Left lung (tissue), 4 donors: ENCODE measurements at regions not wholly inside any gene's neighbourhood (a gene's known extent, or its start where the extent isn't known, plus 50 kb on each side); places are given as distances from the start of the nearest gene placed in this dataset.

ENCODE experiments used
- ATAC-seq: fragments of 200-7000 bp; cut with Tn5 transposase; one replicate; pipeline ENCODE4 v1.9.1; 2020; ENCODE audit warnings: moderate library complexity
- DNase-seq, 4 donors: peaks; one replicate each; pipeline ENCODE4 v3.0.0-alpha.2; 2013 to 2020
- H3K27ac ChIP-seq, 2 donors: fragments of 200-600 bp; sonication (generic) in 1 of 2; one replicate each; pipeline versions ENCODE4 v1.5.0 to v1.8.0; 2020 to 2021
- H3K27me3 ChIP-seq, 2 donors: fragments of 200-600 bp; sonication (generic) in 1 of 2; one replicate each; pipeline versions ENCODE4 v1.5.0 to v1.8.0; 2020 to 2021
- H3K36me3 ChIP-seq, 2 donors: fragments of 200-600 bp; sonication (generic) in 1 of 2; one replicate each; pipeline versions ENCODE4 v1.5.0 to v1.8.0; 2020 to 2021
- H3K4me1 ChIP-seq, 2 donors: fragments of 200-600 bp; one replicate each; pipeline ENCODE4 v1.8.0; 2021
- H3K4me3 ChIP-seq, 2 donors: fragments of 200-600 bp; sonication (generic) in 1 of 2; one replicate each; pipeline versions ENCODE4 v1.5.0 to v1.8.0; 2020 to 2021; ENCODE audit warnings: mild to moderate bottlenecking in 1 of 2
- H3K9me3 ChIP-seq, 2 donors: fragments of 200-600 bp; sonication (generic) in 1 of 2; one replicate each; pipeline versions ENCODE4 v1.5.0 to v1.8.0; 2020 to 2021
- CTCF ChIP-seq, 2 donors: fragments of 200-600 bp; sonication (generic) in 1 of 2; IDR thresholded peaks; one replicate each; pipeline versions ENCODE4 v1.5.0 to v1.8.0; 2021; ENCODE audit warnings: antibody characterized with exemption in 2 of 2
- intact Hi-C, 2 donors: fragments of 100-400 bp; cut with DNase I; formaldehyde crosslinking; loops; one replicate each; pipeline versions ENCODE4 v1.11.2 to v1.14.2; 2022
- donor health status: DM: no; HTN: yes; CAD: no.
- donor health status: DM: no; HTN: no; CAD: no.

GRCh38 chr6:81999270-81999669 lies 246.8 kb upstream of the TENT5A start:
- no peaks in the 10 kb centered on the region for H3K36me3 ChIP-seq
- peaks cover 6 to 11% of the 10 kb centered on the region in 2 donors for H3K4me1 ChIP-seq
- no peak for ATAC-seq
- no peak overlapping the region for H3K4me3 ChIP-seq
- DNase-seq, result no peak
- no peak for TF ChIP-seq CTCF (IDR thresholded peaks at IDR 0.05)
- H3K9me3 ChIP-seq, result no peaks in the 10 kb centered on the region
- intact Hi-C loops, result no loop called here
- no peaks in the 10 kb centered on the region for H3K27me3 ChIP-seq
- H3K27ac ChIP-seq, result no peak overlapping the region

DNA sequence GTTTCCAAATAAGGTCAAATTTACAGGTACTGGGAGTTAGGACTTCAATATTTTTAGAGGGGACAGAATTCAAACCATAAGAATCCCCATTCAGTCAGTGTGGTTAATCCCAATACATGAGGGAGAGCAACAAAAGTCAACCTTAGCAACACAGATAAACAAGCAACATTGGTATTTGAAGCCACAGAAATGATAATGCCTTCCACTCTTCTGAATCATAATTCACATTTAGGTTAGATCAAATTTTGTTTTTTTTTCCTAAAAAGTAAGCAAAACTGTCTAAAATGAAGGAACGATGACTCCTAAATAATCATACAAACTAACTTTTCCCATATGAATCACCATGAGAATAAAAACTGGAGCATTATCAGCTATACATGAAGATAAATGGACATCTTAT lies 246.0 kb upstream of the TENT5A start:
- Histone ChIP-seq H3K4me1 (peaks cover 6 to 11% of the 10 kb centered on the region in 2 donors), H3K9me3 (no peaks in the 10 kb centered on the region), H3K36me3 (no peaks in the 10 kb centered on the region), H3K27ac (no peak overlapping the region), H3K4me3 (no peak overlapping the region), H3K27me3 (no peaks in the 10 kb centered on the region)
- no peak for TF ChIP-seq CTCF (IDR thresholded peaks at IDR 0.05)
- intact Hi-C loops, result no loop called here
- no peak for DNase-seq
- ATAC-seq, result no peak

- Histone ChIP-seq H3K27ac (peak overlapping the region in 1 of 2 donors; percentile 39), H3K27me3 (no peaks in the 10 kb centered on the region), H3K36me3 (no peaks in the 10 kb centered on the region), H3K9me3 (no peaks in the 10 kb centered on the region), H3K4me3 (no peak overlapping the region), H3K4me1 (peaks cover 6 to 11% of the 10 kb centered on the region in 2 donors)
- TF ChIP-seq CTCF (IDR thresholded peaks at IDR 0.05), result no peak
- ATAC-seq (peak; percentile 83), DNase-seq (no peak)
- intact Hi-C loops, result no loop called here
Measured at GRCh38 chr6:81997090-81997926, 244.8 kb upstream of the TENT5A start.

- H3K9me3 ChIP-seq, result no peaks in the 10 kb centered on the region
- peaks cover 6 to 11% of the 10 kb centered on the region in 2 donors for H3K4me1 ChIP-seq
- no peaks in the 10 kb centered on the region for H3K27me3 ChIP-seq
- intact Hi-C loops, result no loop called here
- H3K36me3 ChIP-seq, result no peaks in the 10 kb centered on the region
- no peak overlapping the region for H3K4me3 ChIP-seq
- no peak for DNase-seq
- no peak overlapping the region for H3K27ac ChIP-seq
- ATAC-seq, result peak; percentile 51
- TF ChIP-seq CTCF (IDR thresholded peaks at IDR 0.05), result no peak
Measured at GRCh38 chr6:81996414-81996813, 243.9 kb upstream of the TENT5A start.

- Histone ChIP-seq H3K9me3 (no peaks in the 10 kb centered on the region), H3K27me3 (no peaks in the 10 kb centered on the region), H3K4me1 (peaks cover 6 to 11% of the 10 kb centered on the region in 2 donors), H3K4me3 (no peak overlapping the region), H3K27ac (peak overlapping the region in 1 of 2 donors; percentile 21), H3K36me3 (no peaks in the 10 kb centered on the region)
- no peak for ATAC-seq
- TF ChIP-seq CTCF (IDR thresholded peaks at IDR 0.05), result no peak
- intact Hi-C loops, result no loop called here
- DNase-seq, result no peak
Measured at GRCh38 chr6:81995548-81996289, 243.2 kb upstream of the TENT5A start.
